Mucosa of stomach (tissue), 1 donor: ENCODE measurements at regions not wholly inside any gene's neighbourhood (a gene's known extent, or its start where the extent isn't known, plus 50 kb on each side); places are given as distances from the start of the nearest gene placed in this dataset.

ENCODE experiments used
- H3K27me3 ChIP-seq: one replicate; pipeline ENCODE4 v1.7.0; 2013; ENCODE audit warnings: mild to moderate bottlenecking, low read length; ENCODE audit not compliant: control insufficient read depth, insufficient read depth
- H3K36me3 ChIP-seq: one replicate; pipeline ENCODE4 v1.7.0; 2013; ENCODE audit warnings: low read length; ENCODE audit not compliant: control insufficient read depth, insufficient read depth
- H3K4me1 ChIP-seq: one replicate; pipeline ENCODE4 v1.7.0; 2013; ENCODE audit warnings: mild to moderate bottlenecking, low read length; ENCODE audit not compliant: control insufficient read depth, insufficient read depth
- H3K4me3 ChIP-seq: one replicate; pipeline ENCODE4 v1.7.0; 2013; ENCODE audit warnings: low read length
- H3K9ac ChIP-seq: one replicate; pipeline ENCODE4 v1.7.0; 2013; ENCODE audit warnings: mild to moderate bottlenecking, low read length, moderate library complexity
- H3K9me3 ChIP-seq: one replicate; pipeline ENCODE4 v1.7.0; 2013; ENCODE audit warnings: mild to moderate bottlenecking, low read length, moderate library complexity; ENCODE audit not compliant: control insufficient read depth
- donor health status: Pancreatic carcinoma.

- no peaks in the 10 kb centered on the region for H3K36me3 ChIP-seq
- H3K9ac ChIP-seq = no peak overlapping the region
- peaks cover 4% of the 10 kb centered on the region for H3K4me1 ChIP-seq
- no peaks in the 10 kb centered on the region for H3K9me3 ChIP-seq
- H3K27me3 ChIP-seq = no peaks in the 10 kb centered on the region
- no peak overlapping the region for H3K4me3 ChIP-seq
Observed at GRCh38 chr14:71521238-71522135, 410.7 kb upstream of the RGS6 start.

GRCh38 chr14:71523630-71524319 is 408.5 kb upstream of the RGS6 start:
- Histone ChIP-seq H3K36me3 (no peaks in the 10 kb centered on the region), H3K27me3 (no peaks in the 10 kb centered on the region), H3K4me1 (peaks cover 4% of the 10 kb centered on the region), H3K9me3 (no peaks in the 10 kb centered on the region), H3K9ac (no peak overlapping the region), H3K4me3 (no peak overlapping the region)

- H3K9me3 ChIP-seq = no peaks in the 10 kb centered on the region
- H3K36me3 ChIP-seq = no peaks in the 10 kb centered on the region
- no peak overlapping the region for H3K4me3 ChIP-seq
- no peaks in the 10 kb centered on the region for H3K27me3 ChIP-seq
- H3K9ac ChIP-seq = no peak overlapping the region
- H3K4me1 ChIP-seq = peaks cover 4% of the 10 kb centered on the region
Observed at GRCh38 chr14:71524320-71524982, 407.8 kb upstream of the RGS6 start.

- Histone ChIP-seq H3K9me3 (no peaks in the 10 kb centered on the region), H3K27me3 (no peaks in the 10 kb centered on the region), H3K9ac (no peak overlapping the region), H3K4me3 (no peak overlapping the region), H3K36me3 (no peaks in the 10 kb centered on the region), H3K4me1 (peaks cover 4% of the 10 kb centered on the region)
Observed at GRCh38 chr14:71525663-71526221, 406.5 kb upstream of the RGS6 start.

GRCh38 chr14:71526388-71526787 is 405.8 kb upstream of the RGS6 start:
- H3K36me3 ChIP-seq = no peaks in the 10 kb centered on the region
- no peak overlapping the region for H3K9ac ChIP-seq
- H3K27me3 ChIP-seq = no peaks in the 10 kb centered on the region
- no peaks in the 10 kb centered on the region for H3K9me3 ChIP-seq
- no peak overlapping the region for H3K4me3 ChIP-seq
- H3K4me1 ChIP-seq = peaks cover 2% of the 10 kb centered on the region

- no peaks in the 10 kb centered on the region for H3K4me1 ChIP-seq
- H3K9ac ChIP-seq = no peak overlapping the region
- no peaks in the 10 kb centered on the region for H3K9me3 ChIP-seq
- H3K4me3 ChIP-seq = no peak overlapping the region
- H3K27me3 ChIP-seq = no peaks in the 10 kb centered on the region
- no peaks in the 10 kb centered on the region for H3K36me3 ChIP-seq
Observed at GRCh38 chr14:71527838-71528237, 404.4 kb upstream of the RGS6 start.

- no peaks in the 10 kb centered on the region for H3K36me3 ChIP-seq
- H3K9me3 ChIP-seq = no peaks in the 10 kb centered on the region
- H3K4me3 ChIP-seq = no peak overlapping the region
- H3K27me3 ChIP-seq = no peaks in the 10 kb centered on the region
- H3K4me1 ChIP-seq = no peaks in the 10 kb centered on the region
- no peak overlapping the region for H3K9ac ChIP-seq
Observed at GRCh38 chr14:71529848-71530247, 402.4 kb upstream of the RGS6 start.

GRCh38 chr14:71532344-71532743 is 399.9 kb upstream of the RGS6 start:
- H3K4me3 ChIP-seq = no peak overlapping the region
- no peaks in the 10 kb centered on the region for H3K27me3 ChIP-seq
- no peaks in the 10 kb centered on the region for H3K4me1 ChIP-seq
- no peaks in the 10 kb centered on the region for H3K36me3 ChIP-seq
- no peak overlapping the region for H3K9ac ChIP-seq
- H3K9me3 ChIP-seq = no peaks in the 10 kb centered on the region

- Histone ChIP-seq H3K4me3 (no peak overlapping the region), H3K9ac (no peak overlapping the region), H3K27me3 (no peaks in the 10 kb centered on the region), H3K9me3 (no peaks in the 10 kb centered on the region), H3K4me1 (no peaks in the 10 kb centered on the region), H3K36me3 (no peaks in the 10 kb centered on the region)
Observed at GRCh38 chr14:71532790-71533189, 399.4 kb upstream of the RGS6 start.

GRCh38 chr14:71533390-71533789 is 398.8 kb upstream of the RGS6 start:
- Histone ChIP-seq H3K4me1 (no peaks in the 10 kb centered on the region), H3K36me3 (no peaks in the 10 kb centered on the region), H3K9me3 (no peaks in the 10 kb centered on the region), H3K9ac (no peak overlapping the region), H3K27me3 (no peaks in the 10 kb centered on the region), H3K4me3 (no peak overlapping the region)

GRCh38 chr14:71533800-71534199 is 398.4 kb upstream of the RGS6 start:
- Histone ChIP-seq H3K9me3 (no peaks in the 10 kb centered on the region), H3K4me3 (no peak overlapping the region), H3K9ac (no peak overlapping the region), H3K36me3 (no peaks in the 10 kb centered on the region), H3K4me1 (no peaks in the 10 kb centered on the region), H3K27me3 (no peaks in the 10 kb centered on the region)

- H3K27me3 ChIP-seq = no peaks in the 10 kb centered on the region
- H3K9me3 ChIP-seq = no peaks in the 10 kb centered on the region
- H3K36me3 ChIP-seq = no peaks in the 10 kb centered on the region
- no peak overlapping the region for H3K4me3 ChIP-seq
- no peak overlapping the region for H3K9ac ChIP-seq
- no peaks in the 10 kb centered on the region for H3K4me1 ChIP-seq
Observed at GRCh38 chr14:71534506-71534905, 397.7 kb upstream of the RGS6 start.
